PC-9 (cell line): ENCODE measurements at regions not wholly inside any gene's neighbourhood (a gene's known extent, or its start where the extent isn't known, plus 50 kb on each side); places are given as distances from the start of the nearest gene placed in this dataset.

ENCODE experiments used
- BruUV-seq: library from RNA; stranded (reverse); fragments of 400-500 nt; replicated peaks from 2 replicates; lab custom pipeline; 2021; lab: Mats Ljungman, UMichigan
- CTCF ChIA-PET: fragments of 300-600 bp; sonication (Branson Sonifier 250); formaldehyde crosslinking; loops from one replicate; lab custom pipeline; 2022; ENCODE audit warnings: antibody characterized with exemption; lab: Charles Lee
- POLR2A ChIA-PET: fragments of 300-600 bp; sonication (Branson Sonifier 250); formaldehyde crosslinking; loops from one replicate; lab custom pipeline; 2022; ENCODE audit warnings: antibody characterized with exemption; ENCODE audit not compliant: unreplicated experiment; lab: Charles Lee
- DNase-seq, 2 experiments: peaks; one replicate each; pipeline versions ENCODE4 v3.0.0 to v3.0.0-alpha.2; 2015 to 2022; ENCODE audit warnings: mixed read lengths in 1 of 2
- H2AFZ ChIP-seq: fragments of 200-600 bp; sonication (generic); 2 replicates; pipeline ENCODE4 v1.8.1; 2017; ENCODE audit warnings: antibody characterized with exemption
- H3F3A ChIP-seq: fragments of 200-600 bp; sonication (generic); 2 replicates; pipeline ENCODE4 v1.8.1; 2017; ENCODE audit warnings: antibody characterized with exemption, mild to moderate bottlenecking, low read depth; ENCODE audit not compliant: insufficient read depth
- H3K27ac ChIP-seq: fragments of 200-600 bp; sonication (generic); 2 replicates; pipeline ENCODE4 v1.6.1; 2016; ENCODE audit warnings: mixed run types
- H3K27me3 ChIP-seq: fragments of 200-600 bp; sonication (generic); 2 replicates; pipeline ENCODE4 v1.6.1; 2016; ENCODE audit warnings: low read depth, mixed run types; ENCODE audit not compliant: insufficient read depth
- H3K36me3 ChIP-seq: fragments of 200-600 bp; sonication (generic); 2 replicates; pipeline ENCODE4 v1.6.1; 2016; ENCODE audit warnings: low read depth, mixed run types
- H3K4me1 ChIP-seq: fragments of 200-600 bp; sonication (generic); replicated peaks from 2 replicates; pipeline ENCODE4 v1.6.1; 2016; ENCODE audit warnings: mixed run types; ENCODE audit not compliant: insufficient read depth
- H3K4me2 ChIP-seq: fragments of 200-600 bp; sonication (generic); 2 replicates; pipeline ENCODE4 v1.6.1; 2017; ENCODE audit warnings: mixed run types
- H3K4me3 ChIP-seq: fragments of 200-600 bp; sonication (generic); 2 replicates; pipeline ENCODE4 v1.6.1; 2016; ENCODE audit warnings: mixed run types
- H3K79me2 ChIP-seq: fragments of 200-600 bp; sonication (generic); 2 replicates; pipeline ENCODE4 v1.6.1; 2017; ENCODE audit warnings: low read depth, mixed run types
- H3K9me2 ChIP-seq: fragments of 200-600 bp; sonication (generic); 2 replicates; pipeline ENCODE4 v1.8.1; 2017; ENCODE audit warnings: mild to moderate bottlenecking; ENCODE audit not compliant: insufficient read depth
- H3K9me3 ChIP-seq: fragments of 200-600 bp; sonication (generic); 2 replicates; pipeline ENCODE4 v1.8.1; 2016; ENCODE audit warnings: low read depth; ENCODE audit not compliant: insufficient read depth
- H4K20me1 ChIP-seq: fragments of 200-600 bp; sonication (generic); 2 replicates; pipeline ENCODE4 v1.8.1; 2017; ENCODE audit not compliant: insufficient read depth
- CTCF ChIP-seq: fragments of 200-600 bp; sonication (generic); conservative IDR thresholded peaks from 2 replicates; pipeline ENCODE4 v1.6.1; 2017; ENCODE audit warnings: mixed run types, antibody characterized with exemption, mild to moderate bottlenecking, moderate library complexity
- EZH2 ChIP-seq: fragments of 200-600 bp; sonication (generic); IDR thresholded peaks from 2 replicates; pipeline ENCODE4 v1.8.0; 2017; ENCODE audit warnings: antibody characterized with exemption, low read depth
- intact Hi-C: fragments of 100-400 bp; cut with micrococcal nuclease; formaldehyde crosslinking; loops from one replicate; pipeline ENCODE4 v1.10.0; 2022; ENCODE audit not compliant: unreplicated experiment

- no peak for DNase-seq
- Histone ChIP-seq H3K4me1 (no peaks in the 10 kb centered on the region), H4K20me1 (no peaks in the 10 kb centered on the region), H3K79me2 (no peaks in the 10 kb centered on the region), H3F3A (no peaks in the 10 kb centered on the region), H2AFZ (no peak overlapping the region), H3K27me3 (no peaks in the 10 kb centered on the region), H3K4me3 (no peak overlapping the region), H3K9me3 (no peaks in the 10 kb centered on the region), H3K9me2 (no peaks in the 10 kb centered on the region), H3K4me2 (no peak overlapping the region), H3K36me3 (no peaks in the 10 kb centered on the region), H3K27ac (no peak overlapping the region)
- POLR2A ChIA-PET: no interaction called here
- TF ChIP-seq CTCF: no peak
- TF ChIP-seq EZH2: no peak
- no TSS peak for BruUV-seq
- intact Hi-C loops: no loop called here
- CTCF ChIA-PET: no interaction called here
Measured at GRCh38 chr14:84581041-84581440, 948.9 kb upstream of the FLRT2 start.

GRCh38 chr14:84584511-84584910 lies 945.4 kb upstream of the FLRT2 start:
- Histone ChIP-seq H3K36me3 (no peaks in the 10 kb centered on the region), H2AFZ (no peak overlapping the region), H3K79me2 (no peaks in the 10 kb centered on the region), H3K9me2 (no peaks in the 10 kb centered on the region), H3K27ac (no peak overlapping the region), H3K4me3 (no peak overlapping the region), H3K9me3 (peaks cover 4% of the 10 kb centered on the region; the same call in 1 of the 2 replicates), H3F3A (no peaks in the 10 kb centered on the region), H3K4me1 (no peaks in the 10 kb centered on the region), H3K27me3 (no peaks in the 10 kb centered on the region), H3K4me2 (no peak overlapping the region), H4K20me1 (no peaks in the 10 kb centered on the region)
- DNase-seq: no peak
- CTCF ChIA-PET: no interaction called here
- intact Hi-C loops: no loop called here
- POLR2A ChIA-PET: no interaction called here
- BruUV-seq: no TSS peak
- TF ChIP-seq CTCF (no peak), EZH2 (no peak)

- H4K20me1 ChIP-seq: no peaks in the 10 kb centered on the region
- H3K36me3 ChIP-seq: no peaks in the 10 kb centered on the region
- no TSS peak for BruUV-seq
- H3K9me3 ChIP-seq: peaks cover 4% of the 10 kb centered on the region; the same call in 1 of the 2 replicates
- ChIA-PET POLR2A (no interaction called here), CTCF (no interaction called here)
- intact Hi-C loops: no loop called here
- no peaks in the 10 kb centered on the region for H3K79me2 ChIP-seq
- DNase-seq: no peak
- no peaks in the 10 kb centered on the region for H3F3A ChIP-seq
- TF ChIP-seq EZH2: no peak
- no peak for TF ChIP-seq CTCF
- no peak overlapping the region for H3K4me2 ChIP-seq
- H3K4me1 ChIP-seq: no peaks in the 10 kb centered on the region
- no peak overlapping the region for H2AFZ ChIP-seq
- no peaks in the 10 kb centered on the region for H3K27me3 ChIP-seq
- H3K9me2 ChIP-seq: no peaks in the 10 kb centered on the region
- H3K27ac ChIP-seq: no peak overlapping the region
- H3K4me3 ChIP-seq: no peak overlapping the region
Measured at GRCh38 chr14:84591827-84592445, 938.0 kb upstream of the FLRT2 start.
